SK-N-MC (cell line): ENCODE measurements at regions not wholly inside any gene's neighbourhood (a gene's known extent, or its start where the extent isn't known, plus 50 kb on each side); places are given as distances from the start of the nearest gene placed in this dataset.

Experiments
- EZH2 ChIP-seq: fragments of 200-600 bp; sonication (generic); IDR thresholded peaks from one replicate; pipeline ENCODE4 v1.6.1; 2017; ENCODE audit warnings: antibody characterized with exemption
- FOXP2 ChIP-seq: optimal IDR thresholded peaks from 2 replicates; pipeline ENCODE3; 2011; ENCODE audit warnings: mild to moderate bottlenecking, moderate library complexity; ENCODE audit not compliant: insufficient read depth; ENCODE audit errors: extremely low read length, control extremely low read depth

DNA sequence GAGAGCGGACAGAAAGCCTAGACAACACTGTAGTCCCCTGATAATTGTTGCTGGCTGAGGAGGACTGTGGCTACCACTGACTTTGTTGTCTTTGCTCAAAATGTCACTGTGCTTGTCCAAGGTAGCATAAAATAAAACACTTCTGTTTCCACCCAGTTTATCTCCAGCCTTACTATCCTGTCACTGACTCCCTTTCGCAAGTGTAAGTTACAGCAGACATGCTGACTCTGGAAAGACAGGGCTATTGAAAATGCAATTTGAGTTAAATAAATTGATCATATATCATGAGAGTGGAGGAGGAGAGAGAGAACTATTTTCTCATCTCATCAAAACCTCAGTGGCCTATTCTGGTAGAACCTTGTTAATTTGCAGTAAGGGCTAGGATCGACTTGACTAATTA, 138.0 kb upstream of the KIRREL3 start:
- TF ChIP-seq EZH2 (no peak), FOXP2 (no peak)
